Thoracic aorta (tissue), 2 donors: ENCODE measurements at regions not wholly inside any gene's neighbourhood (a gene's known extent, or its start where the extent isn't known, plus 50 kb on each side); places are given as distances from the start of the nearest gene placed in this dataset.

Experiments
- ATAC-seq: fragments of 150-250 bp; one replicate; pipeline ENCODE4 v1.8.0; 2017; ENCODE audit warnings: low read depth; ENCODE audit not compliant: insufficient number of reproducible peaks, low FRiP score
- DNase-seq: peaks from one replicate; pipeline ENCODE4 v3.0.0-alpha.2; 2020; ENCODE audit warnings: low spot score
- H3K27ac ChIP-seq, 2 donors: fragments of 200-600 bp; sonication (generic); 1 replicate in 1 of 2; 2 replicates in 1 of 2; pipeline ENCODE4 v1.5.1; 2016; ENCODE audit warnings: mild to moderate bottlenecking in 2 of 2, moderate library complexity in 2 of 2
- H3K27me3 ChIP-seq: fragments of 200-600 bp; sonication (generic); replicated peaks from 2 replicates; pipeline ENCODE4 v1.6.0; 2016; ENCODE audit warnings: mild to moderate bottlenecking; ENCODE audit not compliant: insufficient read depth
- H3K36me3 ChIP-seq: fragments of 200-600 bp; sonication (generic); one replicate; pipeline ENCODE4 v1.5.1; 2016
- H3K4me1 ChIP-seq, 2 donors: fragments of 200-600 bp; sonication (generic); 1 replicate in 1 of 2; 2 replicates in 1 of 2; pipeline versions ENCODE4 v1.5.1 to v1.6.0; 2016; ENCODE audit warnings: low read depth in 2 of 2, mild to moderate bottlenecking in 1 of 2; ENCODE audit not compliant: control insufficient read depth in 1 of 2
- H3K4me3 ChIP-seq: fragments of 200-600 bp; sonication (generic); 2 replicates; pipeline ENCODE4 v1.5.1; 2016; ENCODE audit warnings: mild to moderate bottlenecking
- H3K9me3 ChIP-seq: fragments of 200-600 bp; sonication (generic); 2 replicates; pipeline ENCODE4 v1.5.1; 2016
- TF ChIP-seq, protein P1 (sequence below): fragments of 200-600 bp; sonication (generic); IDR thresholded peaks from one replicate; pipeline ENCODE4 v1.5.1; 2019; ENCODE audit warnings: antibody characterized with exemption

DNA sequence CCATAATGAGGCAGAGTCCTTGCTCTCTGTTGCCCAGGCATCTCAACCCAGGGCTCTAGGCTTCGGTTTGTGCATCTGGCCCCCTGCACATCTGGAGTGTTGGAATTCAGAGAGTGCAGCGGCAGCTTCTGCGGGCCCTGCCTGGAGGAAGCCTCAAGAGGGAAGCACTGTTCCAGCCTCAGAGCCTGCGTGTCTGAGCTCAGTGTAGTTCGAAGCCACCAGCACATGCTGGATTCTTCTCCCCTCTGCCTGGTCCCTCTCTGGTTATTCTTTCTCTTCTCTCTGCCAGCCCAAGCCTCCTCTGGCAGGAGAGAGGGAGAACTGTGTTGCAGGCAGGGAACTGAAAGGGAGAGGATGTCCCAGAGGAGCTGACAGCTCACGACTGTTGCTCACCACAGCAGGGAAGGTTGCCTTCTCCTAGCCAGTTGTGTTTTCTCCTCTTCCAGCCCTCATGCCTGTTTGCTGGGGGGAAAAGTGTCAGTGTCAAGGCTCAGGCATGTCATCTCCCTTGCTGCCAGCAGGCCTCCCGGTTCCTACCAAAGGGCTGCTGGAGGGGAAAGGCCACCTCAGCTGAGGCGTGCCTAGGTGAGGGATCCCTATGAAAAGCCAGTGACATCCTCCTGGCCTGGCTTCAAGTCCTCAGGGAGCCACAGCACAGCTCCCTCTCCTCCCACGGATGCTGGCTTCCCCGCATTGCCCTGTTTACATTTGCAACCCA, 126.0 kb upstream of the LRFN2 start:
- no peaks in the 10 kb centered on the region for H3K27me3 ChIP-seq
- H3K27ac ChIP-seq = no peak overlapping the region
- no peaks in the 10 kb centered on the region for H3K9me3 ChIP-seq
- TF ChIP-seq, protein P1, sequence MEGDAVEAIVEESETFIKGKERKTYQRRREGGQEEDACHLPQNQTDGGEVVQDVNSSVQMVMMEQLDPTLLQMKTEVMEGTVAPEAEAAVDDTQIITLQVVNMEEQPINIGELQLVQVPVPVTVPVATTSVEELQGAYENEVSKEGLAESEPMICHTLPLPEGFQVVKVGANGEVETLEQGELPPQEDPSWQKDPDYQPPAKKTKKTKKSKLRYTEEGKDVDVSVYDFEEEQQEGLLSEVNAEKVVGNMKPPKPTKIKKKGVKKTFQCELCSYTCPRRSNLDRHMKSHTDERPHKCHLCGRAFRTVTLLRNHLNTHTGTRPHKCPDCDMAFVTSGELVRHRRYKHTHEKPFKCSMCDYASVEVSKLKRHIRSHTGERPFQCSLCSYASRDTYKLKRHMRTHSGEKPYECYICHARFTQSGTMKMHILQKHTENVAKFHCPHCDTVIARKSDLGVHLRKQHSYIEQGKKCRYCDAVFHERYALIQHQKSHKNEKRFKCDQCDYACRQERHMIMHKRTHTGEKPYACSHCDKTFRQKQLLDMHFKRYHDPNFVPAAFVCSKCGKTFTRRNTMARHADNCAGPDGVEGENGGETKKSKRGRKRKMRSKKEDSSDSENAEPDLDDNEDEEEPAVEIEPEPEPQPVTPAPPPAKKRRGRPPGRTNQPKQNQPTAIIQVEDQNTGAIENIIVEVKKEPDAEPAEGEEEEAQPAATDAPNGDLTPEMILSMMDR = no peak
- DNase-seq (no peak), ATAC-seq (no peak)
- no peaks in the 10 kb centered on the region for H3K36me3 ChIP-seq
- H3K4me1 ChIP-seq = peaks cover 8 to 50% of the 10 kb centered on the region in 2 donors
- H3K4me3 ChIP-seq = no peak overlapping the region

DNA sequence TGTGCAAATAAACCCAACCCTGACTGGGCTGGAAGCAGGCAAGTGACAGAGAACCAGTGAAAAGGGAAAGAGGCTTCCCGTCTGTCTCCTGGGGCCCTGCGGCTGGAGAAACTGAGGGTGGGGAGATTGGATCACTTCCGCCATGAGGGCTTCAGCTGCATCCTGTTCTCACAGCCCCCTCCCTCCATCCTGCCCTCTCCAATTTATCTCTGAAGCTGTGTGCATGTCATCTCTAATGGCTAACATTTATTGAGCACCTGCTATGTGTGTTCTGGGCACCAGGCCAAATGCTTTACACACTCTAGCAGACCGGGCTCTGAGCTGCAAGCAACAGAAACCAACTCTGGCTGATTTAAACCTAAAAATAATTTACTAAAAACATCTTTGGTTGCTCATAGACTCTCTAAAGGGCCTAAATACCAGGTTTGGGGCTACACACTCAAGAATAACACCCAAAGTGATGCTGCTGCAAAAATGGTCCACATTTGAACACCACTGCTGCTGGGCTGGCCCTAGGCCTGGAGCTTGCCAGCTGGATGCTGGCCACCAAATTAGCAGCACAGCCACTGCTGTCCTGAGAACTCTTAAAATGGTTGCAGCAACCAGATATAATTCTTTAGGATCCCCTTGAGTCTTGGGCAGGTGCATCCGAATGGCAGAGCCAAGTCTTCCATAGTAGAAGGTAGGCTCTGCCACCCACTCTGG, 123.6 kb upstream of the LRFN2 start:
- ATAC-seq = no peak
- Histone ChIP-seq H3K4me3 (no peak overlapping the region), H3K27me3 (no peaks in the 10 kb centered on the region), H3K27ac (no peak overlapping the region), H3K36me3 (no peaks in the 10 kb centered on the region), H3K4me1 (peaks cover 13 to 56% of the 10 kb centered on the region in 2 donors), H3K9me3 (no peaks in the 10 kb centered on the region)
- TF ChIP-seq, protein P1 = no peak
- DNase-seq = no peak

DNA sequence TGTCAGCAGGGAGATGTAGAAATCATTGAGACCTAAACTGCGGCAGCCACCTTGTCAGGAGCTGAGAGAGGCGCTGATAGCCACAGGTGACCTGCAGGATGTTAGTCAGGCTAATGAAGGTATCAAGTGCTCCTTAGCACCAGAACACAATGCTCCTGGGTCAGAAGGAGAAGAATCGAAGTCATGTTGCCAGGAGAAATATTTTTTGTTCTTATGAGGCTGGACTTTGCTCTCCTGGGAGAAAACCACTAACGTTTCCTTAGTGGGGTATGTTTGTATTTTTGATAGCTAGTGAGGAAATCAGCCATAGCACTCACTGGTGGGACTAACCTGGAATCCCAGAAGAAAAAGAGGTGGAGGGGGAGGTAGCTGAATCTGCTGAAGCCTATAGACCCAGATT, 120.9 kb upstream of the LRFN2 start:
- no peaks in the 10 kb centered on the region for H3K9me3 ChIP-seq
- H3K4me3 ChIP-seq = no peak overlapping the region
- ATAC-seq (peak; percentile 74), DNase-seq (no peak)
- TF ChIP-seq, protein P1 = no peak
- no peaks in the 10 kb centered on the region for H3K27me3 ChIP-seq
- H3K4me1 ChIP-seq = peaks cover 13 to 50% of the 10 kb centered on the region in 2 donors
- H3K36me3 ChIP-seq = no peaks in the 10 kb centered on the region
- peak overlapping the region; percentile 42 to 56 for H3K27ac ChIP-seq

DNA sequence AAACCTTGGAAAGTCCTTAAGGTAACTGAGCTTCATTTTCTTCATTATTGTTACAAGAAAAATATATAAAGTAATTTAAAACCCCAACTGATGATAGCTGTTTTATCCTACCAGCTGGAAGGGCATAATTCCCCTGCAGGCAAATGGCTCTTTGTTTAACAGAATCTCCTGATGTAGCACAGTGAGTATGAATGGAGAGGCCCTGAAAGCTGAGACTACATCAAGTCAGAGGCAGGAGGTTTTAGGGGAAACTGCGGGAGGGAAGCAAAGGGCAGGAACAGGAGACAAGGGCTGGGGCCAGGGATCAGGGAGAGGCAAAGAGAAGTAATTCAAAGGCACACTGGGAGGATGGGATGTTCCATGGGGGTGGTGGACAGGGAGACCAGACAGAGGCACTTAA, 119.0 kb upstream of the LRFN2 start:
- H3K36me3 ChIP-seq = no peaks in the 10 kb centered on the region
- no peak overlapping the region for H3K27ac ChIP-seq
- no peaks in the 10 kb centered on the region for H3K27me3 ChIP-seq
- H3K4me1 ChIP-seq = peaks cover 13 to 43% of the 10 kb centered on the region in 2 donors
- H3K4me3 ChIP-seq = no peak overlapping the region
- ATAC-seq (no peak), DNase-seq (no peak)
- TF ChIP-seq, protein P1 = no peak
- H3K9me3 ChIP-seq = no peaks in the 10 kb centered on the region

DNA sequence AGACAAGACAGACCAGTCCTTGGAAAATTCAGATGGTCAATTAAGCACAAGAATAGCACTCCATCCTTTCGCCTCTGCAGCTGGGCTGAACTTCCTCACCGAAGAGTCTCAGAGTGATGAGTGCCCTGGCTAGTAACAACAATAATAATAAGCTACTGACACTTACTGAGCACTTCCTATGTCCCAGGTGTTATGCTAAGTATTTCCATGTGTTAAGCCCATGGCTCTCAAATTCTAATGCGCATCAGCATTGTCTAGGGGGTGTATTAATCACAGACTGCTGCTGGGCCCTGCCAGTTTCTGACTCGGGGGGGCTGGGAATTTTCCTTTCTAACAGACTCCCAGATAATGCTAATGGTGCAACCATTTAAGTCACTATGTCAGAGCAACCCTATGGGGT, 118.2 kb upstream of the LRFN2 start:
- no peak for ATAC-seq
- DNase-seq = no peak
- no peaks in the 10 kb centered on the region for H3K36me3 ChIP-seq
- no peak overlapping the region for H3K27ac ChIP-seq
- no peaks in the 10 kb centered on the region for H3K27me3 ChIP-seq
- no peak overlapping the region for H3K4me3 ChIP-seq
- peaks cover 13 to 34% of the 10 kb centered on the region in 2 donors for H3K4me1 ChIP-seq
- no peaks in the 10 kb centered on the region for H3K9me3 ChIP-seq
- TF ChIP-seq, protein P1 = no peak
